C1 segment of cervical spinal cord (tissue), 14 donors: ENCODE measurements at regions not wholly inside any gene's neighbourhood (a gene's known extent, or its start where the extent isn't known, plus 50 kb on each side); places are given as distances from the start of the nearest gene placed in this dataset.
"Not testable (repeated sequence)": the region's sequence is repeated elsewhere in the genome, so short reads cannot be mapped to it uniquely, and the experiment has no call there.

Experiments
- DNase-seq, 14 donors: peaks; one replicate each; lab custom pipeline; 2025; lab: John Stamatoyannopoulos, UW

GRCh38 chr2:122755281-122755780, 999.9 kb downstream of the TSN start:
- DNase-seq: no peak

- DNase-seq: no peak
Measured at GRCh38 chr2:122758967-122759366, 1003.5 kb downstream of the TSN start.

- no peak for DNase-seq
Measured at GRCh38 chr2:122764014-122764413, 1008.6 kb downstream of the TSN start.

DNA sequence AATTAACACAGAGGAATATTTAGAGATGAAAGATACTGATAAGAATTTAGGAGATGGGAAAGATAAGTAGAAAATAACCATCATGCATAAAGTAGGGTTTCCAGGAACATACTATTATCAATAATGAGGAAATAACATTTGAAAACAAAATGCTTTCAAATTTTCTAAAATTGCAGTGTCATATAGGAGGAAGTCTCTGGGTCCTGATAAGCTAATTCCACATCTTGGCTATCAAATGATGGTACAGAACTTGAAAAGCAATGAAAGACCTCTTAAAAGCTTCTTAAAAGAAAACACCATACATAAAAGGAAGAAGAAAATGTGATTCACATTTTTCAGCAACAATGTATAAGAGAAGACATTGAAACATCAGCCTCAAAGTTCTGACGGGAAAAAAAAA, 1024.8 kb downstream of the TSN start:
- DNase-seq: no peak

- no peak for DNase-seq
Measured at GRCh38 chr2:122794100-122794499, 1038.6 kb downstream of the TSN start.

- DNase-seq: no peak
Measured at GRCh38 chr2:122795763-122796162, 1040.3 kb downstream of the TSN start.

DNA sequence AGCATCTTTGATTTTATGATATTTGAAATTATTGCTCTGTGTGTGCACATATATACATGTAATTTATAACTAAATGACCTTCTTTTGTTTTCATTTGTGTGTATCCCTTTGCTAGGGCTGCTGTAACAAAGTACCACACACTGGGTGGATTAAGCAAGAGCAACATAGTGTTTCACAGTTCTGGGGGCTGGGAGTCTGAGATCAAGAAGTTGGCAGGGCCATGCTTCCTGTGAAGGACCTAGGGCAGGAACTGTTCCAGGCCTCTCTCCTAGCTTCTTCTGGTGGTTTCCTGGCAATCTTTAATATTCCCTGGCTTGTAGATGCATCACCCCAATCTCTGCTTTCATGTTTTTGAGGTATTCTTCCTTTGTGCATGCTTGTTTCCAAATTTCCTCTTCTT, 1043.9 kb downstream of the TSN start:
- no peak for DNase-seq

- no peak for DNase-seq
Measured at GRCh38 chr2:122800781-122801180, 1045.3 kb downstream of the TSN start.

- DNase-seq: no peak
Measured at GRCh38 chr2:122804494-122804893, 1049.0 kb downstream of the TSN start.

DNA sequence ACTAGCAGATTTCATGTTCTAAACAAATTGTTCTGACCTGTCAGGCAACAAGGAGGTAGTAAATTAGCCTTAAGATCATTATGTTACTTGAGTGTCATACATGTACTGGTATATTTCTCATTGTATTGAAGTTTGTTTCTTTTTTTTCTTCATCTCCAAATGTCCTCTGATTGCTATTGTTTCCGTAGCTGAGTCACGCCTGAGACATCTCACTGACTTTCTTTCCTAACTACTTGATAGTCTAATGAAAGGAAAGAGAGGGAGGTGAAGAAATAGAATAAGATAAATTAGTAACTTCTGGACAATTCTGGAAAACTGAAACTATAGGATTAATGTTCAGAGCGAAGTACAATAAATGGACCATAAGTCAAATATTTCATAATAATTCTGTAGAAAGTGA, 1049.9 kb downstream of the TSN start:
- no peak for DNase-seq

DNA sequence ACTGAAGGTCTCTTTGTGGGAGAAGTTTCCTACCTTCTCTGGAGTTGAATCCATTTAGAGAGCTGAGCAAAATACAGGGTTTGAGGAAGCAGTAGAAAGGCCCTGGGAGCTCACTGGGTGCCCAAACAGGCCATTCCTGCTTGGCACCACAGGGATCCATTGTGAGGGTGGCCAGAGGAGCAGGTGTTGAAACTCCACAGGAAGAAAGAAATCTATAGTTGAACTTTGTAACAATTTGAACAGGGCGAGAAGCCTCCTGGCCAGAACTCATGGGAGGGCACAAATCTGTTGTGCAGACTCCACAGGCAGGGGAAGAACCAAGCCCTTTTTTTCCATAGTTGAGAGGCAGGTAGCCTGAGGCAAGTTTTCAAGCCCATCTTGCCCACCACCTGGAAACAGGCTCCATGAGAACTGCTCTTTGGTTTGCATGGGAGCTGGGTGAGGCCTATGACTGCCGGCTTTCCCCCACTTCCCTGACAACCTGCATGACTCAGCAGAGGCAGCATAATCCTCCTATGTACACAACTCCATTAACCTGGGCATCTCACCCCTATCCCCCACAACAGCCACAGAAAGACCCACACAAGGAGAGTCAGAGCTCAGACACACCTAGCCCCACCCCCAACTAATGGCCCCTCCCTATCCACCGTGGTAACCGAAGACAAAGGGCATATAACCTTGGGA, 1053.0 kb downstream of the TSN start:
- no peak for DNase-seq

DNA sequence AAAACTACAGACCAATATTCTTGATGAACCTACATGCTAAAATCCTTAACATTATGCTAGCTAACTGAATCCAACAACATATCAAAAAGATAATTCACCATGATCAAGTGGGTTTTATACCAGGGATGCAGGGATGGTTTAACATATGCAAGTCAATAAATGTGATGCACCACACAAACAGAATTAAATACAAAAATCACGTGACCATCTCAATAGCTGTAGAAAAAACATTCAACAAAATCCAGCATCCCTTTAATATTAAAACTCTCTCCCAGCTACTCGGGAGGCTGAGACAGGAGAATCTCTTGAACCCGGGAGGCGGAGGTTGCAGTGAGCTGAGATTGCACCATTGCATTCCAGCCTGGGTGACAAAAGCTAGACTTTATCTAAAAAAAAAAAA, 1056.8 kb downstream of the TSN start:
- DNase-seq: not testable (repeated sequence)

DNA sequence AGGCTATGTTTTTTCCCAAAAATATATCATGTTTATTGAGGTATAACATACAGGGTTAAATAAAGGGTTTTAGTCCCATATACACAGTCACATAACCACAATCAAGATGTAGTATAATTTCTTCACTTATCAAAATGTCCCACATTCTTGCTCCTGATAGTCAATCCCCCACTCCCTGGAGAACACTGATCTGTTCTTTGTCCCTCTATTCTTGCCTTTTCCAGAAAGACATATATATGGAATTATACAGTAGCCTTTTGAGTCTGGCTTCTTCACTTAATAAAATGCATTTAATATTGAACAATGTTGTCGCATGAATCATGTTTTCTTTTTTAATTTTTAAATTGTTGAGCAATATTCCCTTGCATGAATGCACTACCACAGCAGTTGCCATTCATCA, 1059.7 kb downstream of the TSN start:
- DNase-seq: no peak

GRCh38 chr2:122816803-122817202, 1061.4 kb downstream of the TSN start:
- DNase-seq: no peak

DNA sequence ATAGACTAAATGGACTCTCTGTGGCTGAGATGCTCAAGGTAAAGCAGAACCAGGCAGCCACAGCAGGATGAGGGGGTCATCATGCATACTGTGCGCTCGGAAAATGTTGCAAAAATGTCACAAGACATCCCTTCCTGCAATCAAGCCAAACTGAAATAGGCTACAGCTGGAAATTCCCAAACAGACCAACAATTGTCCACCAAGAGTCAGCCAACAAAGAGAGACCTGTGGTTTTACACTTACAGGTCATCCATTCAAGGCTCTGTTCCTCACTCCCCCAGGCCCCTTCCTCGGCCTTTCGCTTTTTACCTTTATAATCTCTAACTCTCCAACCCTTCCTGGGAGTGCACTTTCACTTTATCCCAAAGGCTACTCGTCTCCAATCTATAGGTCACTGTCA, 1066.9 kb downstream of the TSN start:
- no peak for DNase-seq

DNA sequence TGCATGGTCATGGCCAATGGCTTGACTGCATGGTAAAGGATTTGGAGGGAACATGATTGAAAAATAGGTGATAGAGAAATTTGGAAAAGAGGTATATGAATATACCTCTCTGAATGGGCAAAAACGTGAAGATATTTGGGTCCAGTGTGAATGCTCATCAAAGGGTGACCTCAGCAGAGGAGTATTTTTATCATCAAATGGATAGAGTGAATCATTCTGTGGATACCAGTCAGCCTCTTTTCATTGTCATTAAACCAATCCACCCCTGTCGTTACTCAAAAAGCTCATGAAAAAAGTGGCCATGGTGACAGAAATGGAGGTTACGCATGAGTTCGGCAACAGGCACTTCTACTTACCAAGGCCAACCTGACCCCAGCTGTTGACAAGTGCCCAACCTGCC, 1074.7 kb downstream of the TSN start:
- DNase-seq: no peak

DNA sequence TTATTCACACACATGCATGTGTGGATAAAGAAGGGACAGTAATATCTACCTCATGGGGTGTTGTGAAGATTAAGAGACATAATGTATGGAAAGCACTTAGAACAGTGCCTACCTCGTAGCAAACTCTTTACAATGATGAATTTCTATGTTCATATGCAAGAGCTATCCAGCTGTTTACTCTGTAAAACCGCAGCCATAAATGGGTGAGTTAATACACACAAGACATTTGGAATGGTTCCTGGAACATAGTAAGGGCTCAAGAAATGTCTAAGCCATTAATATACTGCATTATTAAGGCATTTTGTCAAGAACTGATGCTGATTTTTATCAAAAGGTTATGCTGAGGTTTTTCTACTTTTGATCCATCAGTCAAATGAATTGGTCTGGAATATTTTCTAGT, 1076.2 kb downstream of the TSN start:
- DNase-seq: no peak

- DNase-seq: no peak
Measured at GRCh38 chr2:122843503-122843902, 1088.1 kb downstream of the TSN start.

DNA sequence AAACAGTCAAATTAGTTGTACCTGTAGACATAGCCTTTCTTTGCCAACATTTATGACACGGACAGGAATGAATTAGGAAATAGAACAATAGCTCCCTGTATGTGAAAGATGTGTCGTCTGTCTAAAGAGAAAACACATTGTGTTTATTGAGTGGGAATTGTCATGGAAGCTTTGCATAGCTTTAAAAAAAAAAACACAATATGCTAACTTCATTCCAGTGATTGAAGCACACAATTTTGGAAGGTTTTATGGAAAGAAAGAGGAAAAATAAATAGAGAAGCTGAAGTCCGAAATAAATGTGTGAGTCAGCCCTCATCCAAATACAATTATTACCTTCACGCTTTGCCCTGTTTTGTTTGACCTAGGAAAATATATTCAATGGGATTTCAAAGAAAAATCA, 1095.7 kb downstream of the TSN start:
- DNase-seq: no peak

DNA sequence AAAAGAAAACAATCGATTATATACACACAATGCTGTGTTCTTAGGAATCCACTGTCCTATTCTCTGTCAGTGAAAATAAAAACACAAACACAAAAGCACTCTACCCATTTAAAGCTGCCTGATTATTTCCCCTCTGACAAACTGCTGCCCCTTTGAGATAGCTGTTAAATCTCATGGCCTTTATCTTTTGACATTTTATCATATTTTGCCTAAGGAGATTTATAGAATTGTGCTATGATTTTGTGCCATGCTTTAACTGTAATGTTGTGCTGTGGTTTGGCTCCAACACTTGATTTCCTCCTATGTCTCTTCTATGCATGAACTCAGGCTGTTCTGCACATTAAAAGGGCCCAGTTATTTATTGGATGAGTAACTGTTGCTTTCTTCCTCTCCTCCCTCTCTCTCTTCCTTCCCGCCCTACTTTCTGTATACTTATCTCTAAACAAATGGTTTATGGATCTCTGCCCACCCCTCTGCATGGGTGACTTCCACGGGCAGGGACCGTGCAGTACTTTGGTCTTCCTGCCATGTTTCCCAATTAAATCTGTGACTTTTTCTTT, 1096.6 kb downstream of the TSN start:
- DNase-seq: no peak

DNA sequence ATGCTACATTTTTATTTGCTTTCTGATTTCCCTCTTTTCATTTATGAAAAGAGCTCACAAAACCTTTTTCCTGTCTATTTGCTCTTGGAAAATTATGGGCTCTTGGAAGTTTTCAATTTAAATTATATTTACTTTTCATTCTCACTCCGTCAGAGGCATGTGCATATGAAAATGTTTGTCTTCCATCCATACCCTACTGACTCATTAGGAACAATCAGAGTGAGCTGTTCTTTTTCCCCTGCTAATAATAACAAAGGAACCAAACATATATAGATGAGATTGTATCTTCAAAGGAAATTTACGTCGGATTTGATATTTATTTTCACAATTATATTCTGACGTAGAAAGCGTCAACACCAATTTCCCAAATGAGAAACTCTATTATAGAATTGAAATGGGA, 1101.2 kb downstream of the TSN start:
- no peak for DNase-seq

- DNase-seq: no peak
Measured at GRCh38 chr2:122858075-122858702, 1102.7 kb downstream of the TSN start.

DNA sequence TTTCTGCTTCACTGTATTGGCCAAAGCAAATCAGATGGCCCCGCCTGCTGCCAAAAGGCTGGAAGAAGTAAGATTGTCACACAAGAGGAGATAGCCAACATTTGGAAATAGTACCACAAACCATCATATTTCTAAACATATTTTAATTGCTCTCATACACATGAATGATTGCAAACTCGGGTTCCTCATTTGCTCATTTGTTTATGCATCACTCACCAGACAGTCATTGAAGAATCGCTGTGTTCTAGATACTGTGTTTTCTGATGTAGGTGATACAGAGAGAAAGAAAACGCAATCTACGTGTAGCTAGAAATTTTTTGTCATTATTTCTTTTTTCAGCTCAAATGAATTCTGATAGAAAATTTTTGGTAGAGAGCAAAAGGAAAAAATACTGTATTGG, 1103.4 kb downstream of the TSN start:
- no peak for DNase-seq
